HL-60/S4 treated with retinoic acid at 250 ng/mL for 4 days and 3 days (cell line): ENCODE measurements at regions not wholly inside any gene's neighbourhood (a gene's known extent, or its start where the extent isn't known, plus 50 kb on each side); places are given as distances from the start of the nearest gene placed in this dataset.
"Not testable (repeated sequence)": the region's sequence is repeated elsewhere in the genome, so short reads cannot be mapped to it uniquely, and the experiment has no call there.

ENCODE experiments used
- in situ Hi-C: fragments of 300-500 bp; cut with MboI; formaldehyde crosslinking; loops from 2 replicates; pipeline ENCODE4 v1.7.0; 2022; ENCODE audit warnings: low sequenced_read_pairs

DNA sequence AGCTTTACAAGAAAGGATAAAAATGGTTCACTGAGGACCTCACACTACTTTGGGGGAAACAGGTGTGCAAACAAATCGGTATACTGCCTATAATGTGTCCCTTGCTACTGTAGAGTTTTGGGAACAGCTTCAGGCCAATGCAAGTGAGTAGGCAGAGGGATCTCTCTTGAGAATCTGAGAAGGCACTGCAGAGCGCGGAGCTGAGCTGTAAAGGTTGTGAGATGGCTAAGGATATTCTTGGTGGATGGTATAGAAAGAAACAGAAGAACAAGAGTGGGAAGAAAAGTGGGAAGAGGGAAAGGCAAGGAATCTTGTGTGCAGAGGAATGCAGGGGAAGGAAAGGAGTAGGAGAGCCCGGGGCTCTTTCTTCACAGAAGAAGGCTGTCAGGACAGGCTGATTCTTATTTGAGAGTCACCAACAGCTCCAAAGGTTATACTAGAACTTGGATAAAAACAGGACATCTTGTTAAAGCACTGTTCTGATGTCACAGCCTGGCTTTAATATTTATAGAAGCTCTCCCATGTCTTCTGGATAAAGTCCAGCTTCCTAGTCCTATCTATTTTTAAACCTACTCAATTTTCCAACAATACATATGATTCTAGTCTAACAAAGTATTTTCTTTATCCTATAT is 985.6 kb upstream of the HS3ST1 start:
- in situ Hi-C loops, result no loop called here

DNA sequence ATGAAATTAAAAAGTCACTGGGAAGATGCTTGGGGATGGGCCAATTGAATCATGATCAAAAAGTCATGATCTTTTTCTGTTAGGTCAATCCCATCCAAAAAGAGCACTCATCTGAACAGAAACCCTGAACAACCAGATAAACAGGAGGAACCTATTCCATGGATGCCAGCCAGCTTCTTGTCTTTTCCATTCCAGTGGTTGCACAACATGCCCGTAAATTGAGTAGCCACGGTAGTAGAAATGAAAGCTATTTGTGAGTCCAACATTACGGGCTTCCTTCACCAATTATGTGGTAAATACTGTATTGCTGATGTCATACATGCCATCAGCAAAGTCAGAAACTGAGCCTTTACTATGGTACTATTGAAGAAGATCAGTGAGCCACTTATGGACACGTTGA is 982.4 kb upstream of the HS3ST1 start:
- in situ Hi-C loops, result no loop called here

DNA sequence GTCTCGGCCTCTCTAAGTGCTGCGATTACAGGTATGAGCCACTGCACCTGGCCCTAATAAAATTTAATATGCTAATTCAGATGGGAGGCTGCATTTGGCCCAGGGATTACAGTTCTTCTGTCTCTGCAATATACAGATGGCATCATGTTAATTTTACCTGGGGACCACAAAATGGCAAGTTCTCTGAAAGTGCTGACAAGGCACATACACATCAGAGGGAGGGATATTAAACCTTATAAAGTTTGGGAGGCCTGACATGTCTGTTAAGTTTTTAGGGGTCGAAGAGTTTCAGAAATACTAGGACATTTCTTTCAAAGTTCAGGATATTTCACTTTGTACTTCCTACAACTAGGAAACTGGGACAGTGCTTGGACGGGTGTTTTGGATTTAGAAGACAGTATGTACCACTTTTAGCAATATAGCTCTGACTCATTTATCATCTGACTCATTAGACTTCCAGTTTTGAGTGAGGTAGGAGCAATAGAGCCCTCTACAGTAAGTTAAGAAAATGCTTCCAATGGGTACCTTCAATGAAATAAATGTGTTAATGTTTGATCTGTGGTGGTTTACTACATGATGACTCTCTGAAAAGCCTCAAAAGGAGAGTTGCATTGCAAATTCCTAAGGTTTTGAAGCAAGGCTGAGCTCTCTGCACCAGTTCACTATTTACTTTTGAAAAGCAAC is 981.0 kb upstream of the HS3ST1 start:
- in situ Hi-C loops, result no loop called here

DNA sequence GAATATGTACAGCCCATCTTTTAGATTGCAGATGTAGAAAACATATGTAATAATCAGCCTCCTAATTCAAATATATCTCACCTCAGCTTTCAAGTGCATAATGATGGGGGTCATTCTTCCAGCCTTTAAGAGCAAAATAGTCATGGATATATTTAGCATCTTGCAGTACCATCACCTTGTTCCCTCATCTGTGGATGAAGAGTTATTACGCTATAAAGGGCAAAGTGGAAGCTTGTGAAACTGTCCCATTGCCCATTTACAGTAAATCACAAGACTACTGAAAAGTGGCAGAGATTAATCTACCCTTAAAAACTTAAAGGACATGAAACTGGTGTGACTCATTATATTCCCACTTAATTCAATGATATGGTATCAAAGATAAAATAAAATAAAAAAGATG is 979.7 kb upstream of the HS3ST1 start:
- in situ Hi-C loops, result no loop called here

DNA sequence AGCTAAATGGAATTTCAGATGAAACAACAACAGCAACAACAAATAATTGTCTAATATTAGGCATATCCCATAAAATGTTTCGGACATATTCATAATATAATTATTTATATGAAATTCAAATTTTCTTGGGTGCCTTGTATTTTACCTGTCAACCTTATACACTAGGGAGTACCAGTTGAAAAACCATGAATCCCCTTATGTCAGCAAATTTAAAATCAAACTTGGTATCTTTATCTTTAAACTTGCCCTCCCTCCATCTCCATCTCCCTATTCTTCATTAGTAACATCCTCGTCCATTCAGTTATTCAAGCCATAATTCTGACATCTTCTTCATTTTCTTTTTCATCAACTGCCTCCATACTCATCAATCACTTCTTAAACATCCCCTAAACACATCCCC is 974.5 kb upstream of the HS3ST1 start:
- in situ Hi-C loops, result no loop called here

DNA sequence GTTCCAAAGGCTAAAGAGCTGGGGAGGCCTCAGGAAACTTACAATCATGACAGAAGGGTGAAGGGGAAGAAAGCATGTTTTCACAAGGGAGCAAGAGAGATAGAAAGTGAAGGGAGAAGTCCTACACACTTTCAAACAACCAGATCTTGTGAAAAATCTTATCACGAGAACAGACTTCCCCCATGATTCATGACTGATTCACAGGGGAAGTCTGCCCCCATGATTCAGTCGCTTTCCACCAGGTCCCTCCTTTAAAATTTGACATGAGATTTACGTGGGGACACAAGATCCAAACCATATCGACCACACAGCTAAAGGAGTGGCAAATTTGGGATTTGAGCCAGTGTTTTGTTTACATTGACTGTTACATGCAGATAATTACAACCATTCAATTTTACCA is 971.1 kb upstream of the HS3ST1 start:
- in situ Hi-C loops, result no loop called here

DNA sequence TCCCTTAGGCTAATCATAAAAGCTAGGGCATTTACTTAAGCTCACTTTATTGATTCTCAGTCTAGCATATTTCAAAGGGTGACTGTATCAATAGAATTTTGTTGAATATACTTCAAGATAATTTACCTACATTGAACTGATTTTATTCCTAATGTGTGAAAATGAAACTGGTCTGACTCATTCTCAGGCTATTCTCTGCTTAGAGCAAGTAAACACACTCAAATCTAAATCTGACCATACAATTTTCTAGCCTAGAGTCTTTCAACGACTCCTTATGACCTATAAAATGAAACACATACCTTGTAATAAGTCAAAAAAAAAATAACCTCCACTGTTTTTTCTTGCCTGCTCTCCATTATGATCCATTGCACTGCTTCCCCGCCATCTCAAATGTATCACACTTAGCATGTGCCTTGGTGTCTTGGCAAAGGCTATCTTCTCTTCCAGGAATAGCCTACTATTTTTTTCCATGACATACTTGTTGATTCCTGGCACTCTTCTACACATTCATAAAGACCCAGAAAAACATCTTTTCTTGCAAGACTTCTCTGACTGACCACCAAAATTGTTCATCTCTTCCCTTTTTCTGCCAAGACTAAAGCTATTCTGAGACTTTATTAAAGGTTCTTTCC is 965.1 kb upstream of the HS3ST1 start:
- in situ Hi-C loops, result no loop called here

DNA sequence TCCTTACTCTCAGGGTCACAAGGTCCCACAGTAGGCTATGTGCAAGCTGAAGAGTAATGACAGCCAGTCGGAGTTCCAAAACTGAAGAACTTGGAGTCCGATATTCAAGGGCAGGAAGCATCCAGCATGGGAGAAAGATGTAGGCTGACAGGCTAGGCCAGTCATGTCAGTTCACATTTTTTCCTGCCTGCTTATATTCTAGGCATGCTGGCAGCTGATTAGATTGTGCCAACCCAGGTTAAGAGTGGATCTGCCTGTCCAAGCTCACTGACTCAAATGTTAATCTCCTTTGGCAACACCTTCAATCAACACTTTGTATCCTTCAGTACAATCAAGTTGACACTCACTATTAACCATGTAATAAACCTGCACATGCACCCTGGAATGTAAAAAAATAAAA is 960.9 kb upstream of the HS3ST1 start:
- in situ Hi-C loops, result no loop called here

DNA sequence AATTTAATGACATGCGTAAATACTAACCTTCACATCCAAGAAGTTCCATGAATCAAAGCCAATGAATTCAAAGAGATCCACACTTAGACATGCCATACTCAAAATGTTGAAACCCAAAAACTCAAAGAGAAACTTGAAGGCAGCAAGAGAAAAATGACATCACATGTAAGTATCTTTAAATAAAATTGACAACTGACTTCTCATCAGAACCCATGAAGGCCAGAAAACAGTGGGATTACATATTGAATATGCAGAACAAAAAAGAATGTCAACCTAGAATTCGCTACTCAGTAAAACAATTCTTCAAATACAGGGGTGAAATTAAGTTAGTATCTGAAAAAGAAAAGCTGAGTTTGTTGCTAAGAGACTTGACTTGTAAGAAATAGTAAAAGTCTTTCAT is 953.9 kb upstream of the HS3ST1 start:
- in situ Hi-C loops, result no loop called here

DNA sequence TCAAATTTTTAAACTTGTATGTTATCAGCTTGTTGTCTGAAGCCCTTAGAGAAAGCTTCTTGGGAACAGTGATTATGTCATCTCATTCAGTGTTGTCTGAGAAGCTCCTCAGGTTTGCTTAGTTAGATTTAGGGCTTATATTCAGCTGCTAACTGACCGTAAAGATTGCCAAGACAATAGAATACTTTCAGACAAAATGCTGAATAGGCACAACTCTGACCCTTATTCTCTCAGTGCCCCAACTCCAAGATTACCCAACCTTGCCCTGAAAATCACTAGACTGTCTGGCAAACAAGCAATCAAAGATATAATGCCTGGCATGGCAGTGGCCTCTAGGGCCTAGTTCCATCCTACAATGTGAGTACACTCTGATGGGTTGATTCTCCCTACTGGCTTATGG is 950.5 kb upstream of the HS3ST1 start:
- in situ Hi-C loops, result no loop called here

DNA sequence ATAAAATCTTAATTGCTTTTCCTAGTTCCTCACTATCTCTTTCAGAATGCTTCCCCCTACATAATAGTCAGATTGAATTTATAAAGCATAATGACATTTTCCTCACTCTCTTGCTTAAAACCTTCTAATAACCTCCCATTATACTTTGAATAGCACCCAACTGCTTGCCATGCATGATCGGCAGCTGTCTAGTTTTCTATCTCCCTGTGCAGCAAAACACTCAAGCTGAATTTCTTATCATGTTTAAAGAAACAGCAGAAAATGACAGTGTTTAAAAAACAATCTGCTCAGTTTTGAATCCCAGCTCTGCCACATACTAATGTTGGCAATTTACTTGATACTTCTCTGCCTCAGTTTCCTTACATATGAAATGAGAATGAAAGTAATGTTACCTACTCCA is 947.1 kb upstream of the HS3ST1 start:
- in situ Hi-C loops, result no loop called here

DNA sequence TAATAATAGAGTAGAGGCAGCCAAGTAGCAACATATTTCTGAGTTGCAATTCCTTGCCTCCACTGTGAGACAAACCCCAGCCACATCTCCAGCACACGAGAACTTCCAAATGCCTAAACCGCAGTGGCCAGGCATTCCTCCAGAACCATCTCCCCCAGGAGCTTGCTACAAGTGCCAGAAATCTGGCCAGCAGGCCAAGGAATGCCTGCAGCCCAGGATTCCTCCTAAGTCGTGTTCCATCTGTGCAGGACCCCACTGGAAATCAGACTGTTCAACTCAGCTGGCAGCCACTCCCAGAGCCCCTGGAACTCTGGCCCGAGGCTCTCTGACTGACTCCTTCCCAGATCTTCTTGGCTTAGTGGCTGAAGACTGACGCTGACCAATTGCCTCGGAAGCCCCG is 937.2 kb upstream of the HS3ST1 start:
- in situ Hi-C loops, result not testable (repeated sequence)

DNA sequence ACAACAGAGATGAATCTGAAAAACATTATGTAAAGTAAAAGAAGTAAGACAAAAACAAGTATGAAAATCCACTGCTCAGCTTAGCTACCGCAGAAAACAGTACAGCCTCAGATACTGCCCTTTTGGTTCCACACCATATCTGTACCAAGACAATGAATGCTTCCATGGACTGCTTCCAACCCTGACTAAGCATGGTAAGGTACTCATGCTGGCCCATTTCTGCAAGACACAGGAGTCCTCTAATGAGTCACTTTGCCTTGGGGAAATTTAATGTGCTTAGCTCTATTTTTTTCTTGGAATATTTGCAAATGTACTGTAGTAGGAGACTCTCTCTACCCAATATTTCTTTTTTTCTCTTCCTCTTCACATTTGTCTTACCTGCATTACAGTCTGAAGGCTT is 931.7 kb upstream of the HS3ST1 start:
- in situ Hi-C loops, result no loop called here

DNA sequence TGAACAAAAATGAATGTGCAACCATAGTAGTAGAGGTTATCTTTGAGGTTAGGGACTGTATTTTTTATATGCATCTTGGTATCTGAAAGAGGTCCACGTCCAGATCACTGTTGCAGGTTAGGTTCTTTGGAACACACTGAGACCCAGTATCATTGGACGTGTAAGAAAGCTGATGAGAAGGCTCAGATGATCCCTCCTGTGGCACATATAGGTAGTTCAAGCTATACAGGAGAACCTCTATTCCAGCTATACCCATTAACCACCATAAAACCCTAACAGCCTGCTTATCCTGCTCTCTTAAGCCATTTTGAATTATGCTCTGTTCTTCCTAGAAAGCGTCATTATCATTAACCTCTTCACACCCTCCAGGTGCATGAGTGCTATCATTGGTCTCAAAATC is 930.7 kb upstream of the HS3ST1 start:
- in situ Hi-C loops, result no loop called here

DNA sequence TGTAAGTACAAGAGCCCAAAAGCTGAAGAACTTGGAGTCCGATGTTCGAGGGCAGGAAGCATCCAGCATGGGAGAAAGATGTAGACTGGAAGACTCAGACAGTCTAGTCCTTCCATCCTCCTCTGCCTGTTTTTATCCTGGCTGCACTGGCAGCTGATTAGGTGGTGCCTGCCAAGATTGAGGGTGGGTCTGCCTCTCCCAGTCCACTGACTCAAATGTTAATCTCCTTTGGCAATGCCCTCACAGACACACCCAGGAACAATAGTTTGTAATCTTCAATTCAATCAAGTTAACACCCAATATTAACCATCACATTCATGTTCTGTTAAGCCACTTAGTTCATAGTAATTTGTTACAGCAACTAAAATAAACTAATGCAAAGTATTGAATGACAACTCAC is 904.4 kb upstream of the HS3ST1 start:
- in situ Hi-C loops, result not testable (repeated sequence)

DNA sequence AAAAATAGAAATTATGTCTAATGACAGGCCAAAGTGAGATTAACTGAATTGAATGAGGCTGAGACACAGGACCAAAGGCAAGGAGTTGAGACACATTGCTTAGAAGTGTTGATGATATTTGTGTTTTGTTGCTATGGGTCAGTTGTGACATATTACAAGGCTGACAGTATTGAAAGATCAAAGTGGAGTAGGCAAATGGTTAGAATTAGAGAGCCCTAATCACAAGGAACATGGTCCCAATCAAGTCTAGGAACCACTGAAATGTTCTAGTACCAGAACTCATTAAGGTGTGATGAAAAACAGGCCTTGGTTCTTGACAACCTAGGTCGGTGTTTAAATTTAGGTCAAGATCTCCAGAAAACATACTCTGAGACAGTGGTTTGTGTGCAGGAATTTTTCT is 896.3 kb upstream of the HS3ST1 start:
- in situ Hi-C loops, result no loop called here

DNA sequence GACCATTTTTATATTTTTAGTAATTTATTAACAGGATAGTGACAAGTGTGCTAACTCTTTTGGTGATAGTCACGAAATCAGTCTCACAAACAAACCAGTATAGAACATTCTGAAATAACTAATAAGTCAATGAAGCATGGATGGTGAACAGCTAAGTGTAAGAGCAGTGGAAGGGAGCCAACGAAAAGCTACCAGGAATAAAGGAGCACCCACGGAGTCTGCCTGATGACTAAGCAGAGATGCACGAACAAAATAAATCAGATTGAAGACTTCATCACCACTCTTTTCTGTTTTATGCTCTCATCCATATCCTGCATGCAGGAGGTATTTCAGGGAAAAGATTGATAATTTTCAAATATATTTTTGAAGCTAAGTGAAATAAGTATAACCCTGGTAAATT is 891.1 kb upstream of the HS3ST1 start:
- in situ Hi-C loops, result no loop called here

DNA sequence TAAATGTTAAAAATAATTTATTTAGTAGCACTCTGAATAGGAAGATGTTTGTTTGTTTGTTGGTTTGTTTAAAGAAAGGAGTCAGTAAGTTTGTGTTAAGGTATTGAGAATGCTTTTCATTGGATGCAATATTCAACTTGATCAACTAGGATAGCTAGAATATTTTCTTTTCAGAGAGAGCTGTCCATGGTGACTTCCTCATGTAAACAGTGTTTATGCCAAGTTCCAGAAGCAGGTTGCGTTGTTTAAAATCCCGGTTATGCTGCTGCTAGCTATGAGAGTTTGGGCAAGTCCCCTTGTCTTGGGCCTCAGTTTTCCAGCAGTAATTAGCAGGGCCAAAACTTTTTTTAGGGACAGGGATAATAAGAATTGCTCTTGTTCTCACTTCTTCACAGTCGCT is 876.2 kb upstream of the HS3ST1 start:
- in situ Hi-C loops, result no loop called here

DNA sequence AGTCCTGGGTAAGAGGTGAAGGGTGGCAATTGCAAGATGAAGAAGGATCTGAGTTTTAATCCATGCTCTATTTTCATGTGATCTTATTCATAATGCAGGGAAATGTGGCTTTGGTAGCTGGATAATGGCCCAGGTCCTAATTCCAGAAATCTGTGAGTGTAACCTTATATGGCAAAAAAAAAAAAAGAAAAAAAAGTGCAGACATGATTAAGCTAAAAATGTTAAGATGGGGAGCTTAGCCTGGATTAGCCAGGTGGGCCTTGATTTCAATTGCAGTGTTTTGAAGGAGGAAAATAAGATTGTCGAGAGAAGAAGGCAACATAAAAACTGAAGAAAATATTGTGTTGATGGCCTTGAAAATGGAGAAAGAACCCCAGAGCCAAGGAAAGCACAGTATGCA is 867.7 kb upstream of the HS3ST1 start:
- in situ Hi-C loops, result no loop called here

DNA sequence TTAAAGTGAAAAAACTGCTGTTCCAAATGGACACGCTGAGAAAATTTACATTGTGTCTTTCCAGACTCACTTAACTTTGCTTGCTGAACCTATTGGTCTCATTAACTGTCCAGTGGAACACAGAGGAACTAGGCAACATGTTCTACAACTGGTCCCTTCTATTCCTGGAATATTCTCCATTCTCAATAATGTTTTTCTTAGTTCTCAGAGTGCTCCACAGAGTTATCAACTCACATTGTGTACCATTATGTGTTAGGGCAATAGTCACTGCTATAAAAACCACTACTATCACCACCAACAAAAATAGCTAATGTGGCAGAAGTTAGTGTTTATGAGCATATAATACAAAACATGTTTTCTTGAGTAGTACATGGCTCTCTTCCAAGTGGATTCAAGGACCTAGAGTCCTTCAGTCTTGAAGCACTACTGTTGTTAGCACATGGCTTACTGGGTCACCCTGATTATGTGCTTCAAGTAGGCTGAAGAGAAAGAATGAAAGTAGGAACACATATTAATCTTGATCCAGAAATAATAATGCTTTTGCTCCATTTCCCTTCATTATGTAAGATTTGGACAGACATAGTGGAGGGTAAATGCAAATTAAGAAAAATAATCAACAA is 865.3 kb upstream of the HS3ST1 start:
- in situ Hi-C loops, result no loop called here

DNA sequence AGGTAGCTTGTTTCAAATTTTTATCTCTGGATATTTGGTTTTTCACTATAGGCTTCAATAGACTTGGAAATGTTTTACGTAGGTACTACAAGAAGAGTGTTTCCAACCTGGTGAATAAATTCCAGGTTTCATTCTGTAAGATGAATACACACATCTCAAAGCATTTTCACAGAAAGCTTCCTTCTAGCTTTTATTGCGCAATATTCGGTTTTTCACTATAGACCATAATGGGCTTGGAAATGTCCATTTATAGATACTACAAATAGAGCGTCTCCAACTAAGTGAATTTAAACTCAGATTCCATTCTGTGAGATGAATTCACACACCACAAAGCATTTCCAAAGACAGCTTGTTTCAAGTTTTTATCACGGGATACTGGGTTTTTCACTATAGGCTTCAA is 857.7 kb upstream of the HS3ST1 start:
- in situ Hi-C loops, result no loop called here

DNA sequence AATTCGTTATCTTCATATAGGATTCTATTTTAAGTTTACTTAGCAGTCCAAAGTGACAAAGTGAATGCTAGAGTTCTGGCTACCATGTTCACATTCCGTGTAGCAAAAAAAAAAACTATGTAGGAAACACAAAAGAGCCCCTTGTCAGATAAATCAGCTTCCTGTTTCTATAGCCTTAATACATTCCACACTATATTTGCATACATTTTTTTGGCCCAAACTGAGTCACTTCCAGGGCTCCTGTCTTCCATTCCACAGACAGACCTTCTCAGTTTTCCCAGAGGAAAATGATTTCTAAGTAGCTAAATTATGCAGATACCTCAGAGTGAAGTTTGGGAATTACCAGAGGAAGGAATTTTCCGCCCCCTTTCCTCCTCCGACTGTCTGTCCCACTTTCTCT is 841.9 kb upstream of the HS3ST1 start:
- in situ Hi-C loops, result no loop called here
